NT2/D1 (cell line): ENCODE measurements at regions not wholly inside any gene's neighbourhood (a gene's known extent, or its start where the extent isn't known, plus 50 kb on each side); places are given as distances from the start of the nearest gene placed in this dataset.

Source experiments
- SUZ12 ChIP-seq: IDR thresholded peaks from 2 replicates; pipeline ENCODE4 v1.6.1; 2011; ENCODE audit not compliant: insufficient read length, insufficient read depth; ENCODE audit errors: extremely low read depth
- YY1 ChIP-seq: IDR thresholded peaks from 2 replicates; pipeline ENCODE4 v1.6.1; 2011; ENCODE audit not compliant: insufficient read length, insufficient read depth
- ZNF274 ChIP-seq: IDR thresholded peaks from 2 replicates; pipeline ENCODE4 v1.6.1; 2011; ENCODE audit warnings: mild to moderate bottlenecking, low read depth, low read length

DNA sequence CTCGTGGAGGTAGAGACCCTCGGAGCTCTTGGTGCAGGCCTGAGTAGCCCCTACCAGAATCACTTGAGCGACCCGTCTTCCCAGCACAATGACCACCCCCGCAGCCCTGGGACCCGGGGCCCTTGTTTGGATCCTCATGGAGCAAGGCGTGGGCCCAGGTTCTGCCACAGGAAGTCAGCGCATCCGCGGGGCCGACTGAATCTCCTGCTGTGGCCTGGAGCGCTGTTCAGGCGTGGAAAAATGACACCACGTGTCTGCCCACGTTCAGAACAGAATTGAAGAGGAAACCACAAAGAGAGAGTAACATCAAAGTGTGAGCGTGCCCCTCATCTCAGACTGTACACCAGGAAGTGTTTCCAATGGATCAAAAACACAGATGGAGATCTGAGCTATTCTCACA, 1479.2 kb downstream of the TBC1D22A start:
- TF ChIP-seq ZNF274 = no peak
- no peak for TF ChIP-seq SUZ12
- no peak for TF ChIP-seq YY1
